GM12878 (cell line): ENCODE measurements at regions not wholly inside any gene's neighbourhood (a gene's known extent, or its start where the extent isn't known, plus 50 kb on each side); places are given as distances from the start of the nearest gene placed in this dataset.

Source experiments
- EZH2 ChIP-seq: IDR thresholded peaks from 2 replicates; pipeline ENCODE4 v1.6.1; 2012; ENCODE audit warnings: low read depth, mild to moderate bottlenecking, control low read depth, inconsistent platforms, low read length, borderline replicate concordance; ENCODE audit not compliant: control insufficient read depth
- JUND ChIP-seq: IDR thresholded peaks from 2 replicates; pipeline ENCODE4 v1.6.1; 2012; ENCODE audit warnings: low read depth, mild to moderate bottlenecking, low read length, improper control_type of control experiment, moderate library complexity
- POLR2AphosphoS5 ChIP-seq: IDR thresholded peaks from 2 replicates; pipeline ENCODE4 v1.6.1; 2011; ENCODE audit warnings: mild to moderate bottlenecking, low read length, inconsistent platforms
- RAD21 ChIP-seq: IDR thresholded peaks from 2 replicates; pipeline ENCODE4 v1.6.1; 2011; ENCODE audit warnings: mild to moderate bottlenecking, low read depth, low read length, moderate library complexity; ENCODE audit not compliant: insufficient read depth
- SP1 ChIP-seq: IDR thresholded peaks from one replicate; pipeline ENCODE4 v1.6.1; 2011; ENCODE audit warnings: low read depth, low read length

- TF ChIP-seq EZH2, result no peak
- no peak for TF ChIP-seq JUND
- TF ChIP-seq POLR2AphosphoS5, result no peak
- no peak for TF ChIP-seq SP1
- no peak for TF ChIP-seq RAD21
These were observed 127.6 kb upstream of the TFAP2D start for GRCh38 chr6:50585441-50586330.
